GM19043 (cell line): ENCODE measurements at regions not wholly inside any gene's neighbourhood (a gene's known extent, or its start where the extent isn't known, plus 50 kb on each side); places are given as distances from the start of the nearest gene placed in this dataset.

Source experiments
- ATAC-seq: cut with Tn5 transposase; IDR thresholded peaks from one replicate; pipeline ENCODE4 v1.9.1; 2021; ENCODE audit warnings: low read depth; ENCODE audit not compliant: unreplicated experiment

- no peak for ATAC-seq
These were observed 558.5 kb upstream of the ZNF462 start for GRCh38 chr9:106304401-106304920.

GRCh38 chr9:106305428-106306133, 557.4 kb upstream of the ZNF462 start:
- no peak for ATAC-seq

- ATAC-seq: no peak
These were observed 555.3 kb upstream of the ZNF462 start for GRCh38 chr9:106307670-106308069.

- no peak for ATAC-seq
These were observed 553.0 kb upstream of the ZNF462 start for GRCh38 chr9:106309925-106310324.

- ATAC-seq: no peak
These were observed 552.2 kb upstream of the ZNF462 start for GRCh38 chr9:106310782-106311181.

GRCh38 chr9:106312906-106313305, 550.1 kb upstream of the ZNF462 start:
- no peak for ATAC-seq

GRCh38 chr9:106314476-106314875, 548.5 kb upstream of the ZNF462 start:
- no peak for ATAC-seq

- ATAC-seq: no peak
These were observed 541.4 kb upstream of the ZNF462 start for GRCh38 chr9:106321394-106322180.

- no peak for ATAC-seq
These were observed 540.2 kb upstream of the ZNF462 start for GRCh38 chr9:106322706-106323245.

- ATAC-seq: no peak
These were observed 538.8 kb upstream of the ZNF462 start for GRCh38 chr9:106324053-106324585.

- ATAC-seq: no peak
These were observed 538.2 kb upstream of the ZNF462 start for GRCh38 chr9:106324591-106325280.

GRCh38 chr9:106326493-106326892, 536.5 kb upstream of the ZNF462 start:
- ATAC-seq: no peak

GRCh38 chr9:106333481-106333880, 529.5 kb upstream of the ZNF462 start:
- no peak for ATAC-seq

- no peak for ATAC-seq
These were observed 528.9 kb upstream of the ZNF462 start for GRCh38 chr9:106334081-106334480.

GRCh38 chr9:106339882-106340281, 523.1 kb upstream of the ZNF462 start:
- ATAC-seq: no peak

- ATAC-seq: no peak
These were observed 512.2 kb upstream of the ZNF462 start for GRCh38 chr9:106350777-106351176.

GRCh38 chr9:106356924-106357323, 506.0 kb upstream of the ZNF462 start:
- no peak for ATAC-seq

GRCh38 chr9:106358331-106358730, 504.6 kb upstream of the ZNF462 start:
- ATAC-seq: no peak

- ATAC-seq: no peak
These were observed 486.3 kb upstream of the ZNF462 start for GRCh38 chr9:106376689-106377088.

- ATAC-seq: no peak
These were observed 479.9 kb upstream of the ZNF462 start for GRCh38 chr9:106383072-106383471.

- no peak for ATAC-seq
These were observed 475.0 kb upstream of the ZNF462 start for GRCh38 chr9:106387965-106388364.
